ENCODE measurements at regions not wholly inside any gene's neighbourhood (a gene's known extent, or its start where the extent isn't known, plus 50 kb on each side); places are given as distances from the start of the nearest gene placed in this dataset.

GRCh38 chr5:18057725-18058124 lies 423.5 kb downstream of the TAF11L14 start:
- H3K4me1 ChIP-seq (ENCODE audit: insufficient read depth, low read length) = no peaks in the 10 kb centered on the region
- H3K56ac ChIP-seq (ENCODE audit: insufficient read length, low read depth, low read length) = no peak overlapping the region
- no peaks in the 10 kb centered on the region for H4K20me1 ChIP-seq (ENCODE audit: control insufficient read depth, insufficient read depth, insufficient read length)
- H3K9ac ChIP-seq (ENCODE audit: extremely low read depth, insufficient read length, low read length) = no peak overlapping the region
- no peak overlapping the region for H2BK12ac ChIP-seq (ENCODE audit: insufficient read length, low read depth, low read length)
- H3K27me3 ChIP-seq (ENCODE audit: insufficient read depth, low read length) = no peaks in the 10 kb centered on the region
- H3K14ac ChIP-seq (ENCODE audit: insufficient read depth, low read length) = no peak overlapping the region
- H2BK120ac ChIP-seq (ENCODE audit: low read depth, low read length, poor library complexity, severe bottlenecking) = no peak overlapping the region
- H4K8ac ChIP-seq (replicated peaks; ENCODE audit: insufficient read length, low read depth, low read length) = no peak overlapping the region
- Mint-ChIP-seq H3K36me3 (ENCODE audit: insufficient read depth in 1 of 3, low read depth in 3 of 3) (no peaks in the 10 kb centered on the region), H3K9me3 (peaks cover 0 to 3% of the 10 kb centered on the region in 2 experiments; a peak in 1 of 5 replicates), H3K4me1 (no peaks in the 10 kb centered on the region), H3K27me3 (ENCODE audit: low read depth) (no peaks in the 10 kb centered on the region), H3K27ac (no peak overlapping the region), H3K4me3 (no peak overlapping the region)
- no peak overlapping the region for H3K4ac ChIP-seq (ENCODE audit: low read depth, low read length)
- H2BK20ac ChIP-seq (ENCODE audit: low read depth, low read length, poor library complexity, severe bottlenecking) = no peak overlapping the region
- H3K79me1 ChIP-seq (ENCODE audit: insufficient read depth, low read depth, low read length, poor library complexity, severe bottlenecking) = no peaks in the 10 kb centered on the region
- no peak overlapping the region for H4K5ac ChIP-seq (ENCODE audit: insufficient read length, low read depth, low read length)
- H3K79me2 ChIP-seq (ENCODE audit: insufficient read depth, low read length) = no peaks in the 10 kb centered on the region
- no peaks in the 10 kb centered on the region for H3K23me2 ChIP-seq (ENCODE audit: insufficient read length, low read depth, low read length, poor library complexity, severe bottlenecking)
- no peak for DNase-seq
- no peak for TF ChIP-seq CTCF (conservative IDR thresholded peaks at IDR 0.05)
- H3K23ac ChIP-seq (ENCODE audit: insufficient read length, low read depth, low read length) = no peak overlapping the region
- no peak overlapping the region for H3K4me2 ChIP-seq (ENCODE audit: insufficient read depth, insufficient read length, low read length)
- H2BK5ac ChIP-seq (ENCODE audit: insufficient read length, low read length) = no peak overlapping the region
- H4K91ac ChIP-seq (ENCODE audit: insufficient read length, low read depth, low read length) = no peak overlapping the region
- H2AFZ ChIP-seq (ENCODE audit: low read length) = no peak overlapping the region
- H3K9me3 ChIP-seq (ENCODE audit: control insufficient read depth, low read depth, low read length) = no peaks in the 10 kb centered on the region
- no peak overlapping the region for H3K27ac ChIP-seq (ENCODE audit: insufficient read length, low read depth, low read length)
- WGBS (ENCODE audit: extremely low coverage, insufficient read length, low lambda C conversion rate) = no CpG with 5 or more reads among the region's 3 CpGs
- H2AK5ac ChIP-seq (ENCODE audit: insufficient read length, low read length) = no peak overlapping the region
- no peak overlapping the region for H2BK15ac ChIP-seq (ENCODE audit: low read depth, low read length)
- no peak overlapping the region for H3T11ph ChIP-seq (ENCODE audit: low read length)
- H3K18ac ChIP-seq (ENCODE audit: insufficient read length, low read depth, low read length) = no peak overlapping the region

Measured in H9 (cell line).